Testis (tissue), 2 donors: ENCODE measurements at regions not wholly inside any gene's neighbourhood (a gene's known extent, or its start where the extent isn't known, plus 50 kb on each side); places are given as distances from the start of the nearest gene placed in this dataset.

Experiments used
- POLR2A ChIP-seq: fragments of 450-650 bp; IDR thresholded peaks from one replicate; pipeline ENCODE4 v1.6.1; 2017; ENCODE audit warnings: antibody characterized with exemption, mild to moderate bottlenecking, moderate library complexity
- TF ChIP-seq, protein P1 (sequence below), 3 experiments: fragments of 450-650 bp in 2 of 3; fragments of 200-600 bp in 1 of 3; sonication (generic) in 1 of 3; IDR thresholded peaks; one replicate each; pipeline ENCODE4 v1.5.1; 2016 to 2019; ENCODE audit warnings: antibody characterized with exemption in 3 of 3, mild to moderate bottlenecking in 2 of 3, moderate library complexity in 1 of 3

DNA sequence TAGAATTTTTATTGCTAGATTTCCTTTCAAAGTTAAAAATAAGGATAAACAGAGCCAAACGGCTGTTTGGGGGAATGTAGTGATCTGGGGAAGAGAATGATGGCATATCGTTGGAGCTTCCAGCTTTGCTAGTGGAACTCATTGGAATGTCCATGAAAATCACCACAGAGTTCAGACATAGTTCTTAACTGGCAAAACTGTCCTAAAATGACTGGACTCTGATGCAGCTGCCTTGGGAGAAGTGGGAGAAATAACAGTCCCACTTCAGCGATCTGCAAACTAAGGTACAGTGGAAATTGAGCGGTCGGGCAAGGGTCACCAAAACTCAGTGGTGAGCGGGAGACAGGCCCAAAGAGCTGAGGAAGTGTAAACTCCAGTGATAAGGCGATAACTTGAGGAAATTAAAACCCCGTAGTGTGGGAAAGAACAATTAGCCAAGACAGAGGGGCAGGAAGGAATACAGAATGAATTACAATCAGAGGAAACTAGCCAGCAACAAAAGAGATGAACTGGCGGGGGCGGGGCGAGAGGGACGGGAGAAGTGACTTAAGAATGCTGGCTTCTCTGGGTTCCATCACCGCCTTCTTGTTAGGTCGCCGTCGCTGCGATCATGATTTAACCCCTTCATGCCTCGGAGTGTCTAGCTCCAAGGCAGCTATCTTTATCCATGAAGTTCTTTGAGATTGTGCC lies 89.8 kb upstream of the ARHGAP29 start:
- no peak for TF ChIP-seq POLR2A
- TF ChIP-seq, protein P1, sequence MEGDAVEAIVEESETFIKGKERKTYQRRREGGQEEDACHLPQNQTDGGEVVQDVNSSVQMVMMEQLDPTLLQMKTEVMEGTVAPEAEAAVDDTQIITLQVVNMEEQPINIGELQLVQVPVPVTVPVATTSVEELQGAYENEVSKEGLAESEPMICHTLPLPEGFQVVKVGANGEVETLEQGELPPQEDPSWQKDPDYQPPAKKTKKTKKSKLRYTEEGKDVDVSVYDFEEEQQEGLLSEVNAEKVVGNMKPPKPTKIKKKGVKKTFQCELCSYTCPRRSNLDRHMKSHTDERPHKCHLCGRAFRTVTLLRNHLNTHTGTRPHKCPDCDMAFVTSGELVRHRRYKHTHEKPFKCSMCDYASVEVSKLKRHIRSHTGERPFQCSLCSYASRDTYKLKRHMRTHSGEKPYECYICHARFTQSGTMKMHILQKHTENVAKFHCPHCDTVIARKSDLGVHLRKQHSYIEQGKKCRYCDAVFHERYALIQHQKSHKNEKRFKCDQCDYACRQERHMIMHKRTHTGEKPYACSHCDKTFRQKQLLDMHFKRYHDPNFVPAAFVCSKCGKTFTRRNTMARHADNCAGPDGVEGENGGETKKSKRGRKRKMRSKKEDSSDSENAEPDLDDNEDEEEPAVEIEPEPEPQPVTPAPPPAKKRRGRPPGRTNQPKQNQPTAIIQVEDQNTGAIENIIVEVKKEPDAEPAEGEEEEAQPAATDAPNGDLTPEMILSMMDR (IDR thresholded peaks at IDR 0.05) = no peak
